Duodenal mucosa (tissue), 2 donors: ENCODE measurements at regions not wholly inside any gene's neighbourhood (a gene's known extent, or its start where the extent isn't known, plus 50 kb on each side); places are given as distances from the start of the nearest gene placed in this dataset.

Source experiments
- H3K27ac ChIP-seq: one replicate; pipeline ENCODE4 v1.7.0; 2013; ENCODE audit warnings: low read depth, low read length
- H3K27me3 ChIP-seq, 2 donors: one replicate each; pipeline ENCODE4 v1.7.0; 2013; ENCODE audit warnings: low read length in 2 of 2, control low read depth in 1 of 2; ENCODE audit not compliant: insufficient read depth in 2 of 2, control insufficient read depth in 1 of 2
- H3K36me3 ChIP-seq, 2 donors: one replicate each; pipeline ENCODE4 v1.7.0; 2013; ENCODE audit warnings: low read length in 2 of 2, control low read depth in 1 of 2; ENCODE audit not compliant: insufficient read depth in 2 of 2, control insufficient read depth in 1 of 2
- H3K4me1 ChIP-seq, 2 donors: one replicate each; pipeline ENCODE4 v1.7.0; 2013; ENCODE audit warnings: low read length in 2 of 2, control low read depth in 1 of 2; ENCODE audit not compliant: insufficient read depth in 2 of 2, control insufficient read depth in 1 of 2
- H3K4me3 ChIP-seq, 2 donors: one replicate each; pipeline ENCODE4 v1.7.0; 2013; ENCODE audit warnings: low read length in 2 of 2, low read depth in 1 of 2
- H3K9ac ChIP-seq, 2 donors: one replicate each; pipeline ENCODE4 v1.7.0; 2013; ENCODE audit warnings: low read length in 2 of 2, low read depth in 1 of 2
- H3K9me3 ChIP-seq, 2 donors: one replicate each; pipeline ENCODE4 v1.7.0; 2013; ENCODE audit warnings: low read length in 2 of 2, control low read depth in 1 of 2; ENCODE audit not compliant: control insufficient read depth in 1 of 2

GRCh38 chr11:82007521-82007920 is 726.1 kb downstream of the FAM181B start:
- Histone ChIP-seq H3K27me3 (no peaks in the 10 kb centered on the region), H3K4me1 (no peaks in the 10 kb centered on the region), H3K27ac (no peak overlapping the region), H3K9ac (no peak overlapping the region), H3K9me3 (no peaks in the 10 kb centered on the region), H3K36me3 (no peaks in the 10 kb centered on the region), H3K4me3 (no peak overlapping the region)

- H3K4me1 ChIP-seq: no peaks in the 10 kb centered on the region
- no peaks in the 10 kb centered on the region for H3K36me3 ChIP-seq
- no peak overlapping the region for H3K27ac ChIP-seq
- H3K9ac ChIP-seq: no peak overlapping the region
- H3K9me3 ChIP-seq: no peaks in the 10 kb centered on the region
- H3K27me3 ChIP-seq: no peaks in the 10 kb centered on the region
- H3K4me3 ChIP-seq: no peak overlapping the region
Observed at GRCh38 chr11:82004537-82005213, 729.0 kb downstream of the FAM181B start.

- H3K4me1 ChIP-seq: no peaks in the 10 kb centered on the region
- H3K36me3 ChIP-seq: no peaks in the 10 kb centered on the region
- H3K4me3 ChIP-seq: no peak overlapping the region
- no peaks in the 10 kb centered on the region for H3K27me3 ChIP-seq
- H3K9me3 ChIP-seq: no peaks in the 10 kb centered on the region
- no peak overlapping the region for H3K27ac ChIP-seq
- H3K9ac ChIP-seq: no peak overlapping the region
Observed at GRCh38 chr11:82003671-82004515, 729.8 kb downstream of the FAM181B start.

GRCh38 chr11:82003024-82003423 is 730.6 kb downstream of the FAM181B start:
- Histone ChIP-seq H3K4me1 (no peaks in the 10 kb centered on the region), H3K36me3 (no peaks in the 10 kb centered on the region), H3K9ac (no peak overlapping the region), H3K27ac (no peak overlapping the region), H3K4me3 (no peak overlapping the region), H3K27me3 (no peaks in the 10 kb centered on the region), H3K9me3 (no peaks in the 10 kb centered on the region)

- no peaks in the 10 kb centered on the region for H3K4me1 ChIP-seq
- no peak overlapping the region for H3K27ac ChIP-seq
- H3K27me3 ChIP-seq: no peaks in the 10 kb centered on the region
- no peaks in the 10 kb centered on the region for H3K36me3 ChIP-seq
- H3K9me3 ChIP-seq: peaks cover 0 to 2% of the 10 kb centered on the region in 2 donors
- H3K9ac ChIP-seq: no peak overlapping the region
- H3K4me3 ChIP-seq: no peak overlapping the region
Observed at GRCh38 chr11:81995889-81996288, 737.8 kb downstream of the FAM181B start.

GRCh38 chr11:81993755-81994154 is 739.9 kb downstream of the FAM181B start:
- no peaks in the 10 kb centered on the region for H3K36me3 ChIP-seq
- H3K9me3 ChIP-seq: peaks cover 0 to 2% of the 10 kb centered on the region in 2 donors
- no peaks in the 10 kb centered on the region for H3K27me3 ChIP-seq
- H3K27ac ChIP-seq: no peak overlapping the region
- H3K9ac ChIP-seq: no peak overlapping the region
- H3K4me3 ChIP-seq: no peak overlapping the region
- no peaks in the 10 kb centered on the region for H3K4me1 ChIP-seq

- Histone ChIP-seq H3K4me1 (no peaks in the 10 kb centered on the region), H3K27ac (no peak overlapping the region), H3K4me3 (no peak overlapping the region), H3K9ac (no peak overlapping the region), H3K27me3 (no peaks in the 10 kb centered on the region), H3K9me3 (peaks cover 0 to 2% of the 10 kb centered on the region in 2 donors), H3K36me3 (no peaks in the 10 kb centered on the region)
Observed at GRCh38 chr11:81990659-81991443, 742.8 kb downstream of the FAM181B start.

GRCh38 chr11:81989093-81989492 is 744.6 kb downstream of the FAM181B start:
- H3K4me3 ChIP-seq: no peak overlapping the region
- H3K4me1 ChIP-seq: no peaks in the 10 kb centered on the region
- H3K36me3 ChIP-seq: no peaks in the 10 kb centered on the region
- no peaks in the 10 kb centered on the region for H3K27me3 ChIP-seq
- no peak overlapping the region for H3K27ac ChIP-seq
- H3K9me3 ChIP-seq: peaks cover 0 to 2% of the 10 kb centered on the region in 2 donors
- no peak overlapping the region for H3K9ac ChIP-seq

- Histone ChIP-seq H3K9me3 (peaks cover 0 to 2% of the 10 kb centered on the region in 2 donors), H3K27ac (no peak overlapping the region), H3K4me1 (no peaks in the 10 kb centered on the region), H3K36me3 (no peaks in the 10 kb centered on the region), H3K4me3 (no peak overlapping the region), H3K27me3 (no peaks in the 10 kb centered on the region), H3K9ac (no peak overlapping the region)
Observed at GRCh38 chr11:81987829-81988472, 745.7 kb downstream of the FAM181B start.
